Tibial nerve (tissue), 4 donors: ENCODE measurements at regions not wholly inside any gene's neighbourhood (a gene's known extent, or its start where the extent isn't known, plus 50 kb on each side); places are given as distances from the start of the nearest gene placed in this dataset.
"Not testable (repeated sequence)": the region's sequence is repeated elsewhere in the genome, so short reads cannot be mapped to it uniquely, and the experiment has no call there.

Experiments
- DNase-seq, 2 donors: peaks; one replicate each; pipeline ENCODE4 v3.0.0-alpha.2; 2019; ENCODE audit warnings: low spot score in 2 of 2
- H3K27ac ChIP-seq, 4 donors: fragments of 200-600 bp; sonication (generic) in 3 of 4; one replicate each; pipeline ENCODE4 v1.5.1; 2017 to 2019; ENCODE audit warnings: mild to moderate bottlenecking in 1 of 4
- H3K27me3 ChIP-seq, 2 donors: fragments of 200-600 bp; sonication (generic) in 1 of 2; one replicate each; pipeline versions ENCODE4 v1.5.1 to v1.6.0; 2017 to 2019
- H3K36me3 ChIP-seq, 3 donors: fragments of 200-600 bp; sonication (generic); one replicate each; pipeline ENCODE4 v1.5.1; 2018 to 2019
- H3K4me1 ChIP-seq, 4 donors: fragments of 200-600 bp; sonication (generic) in 3 of 4; one replicate each; pipeline ENCODE4 v1.5.1; 2017 to 2019
- H3K4me3 ChIP-seq, 4 donors: fragments of 200-600 bp; sonication (generic) in 3 of 4; one replicate each; pipeline ENCODE4 v1.5.1; 2017 to 2019; ENCODE audit warnings: mild to moderate bottlenecking in 1 of 4, moderate library complexity in 1 of 4
- H3K9me3 ChIP-seq, 4 donors: fragments of 200-600 bp; sonication (generic) in 3 of 4; one replicate each; pipeline ENCODE4 v1.5.1; 2017 to 2019
- EP300 ChIP-seq, 2 donors: sonication (generic); formaldehyde crosslinking; IDR thresholded peaks; one replicate each; pipeline ENCODE4 v1.6.1; 2017; ENCODE audit warnings: antibody characterized with exemption in 2 of 2, mild to moderate bottlenecking in 1 of 2
- POLR2A ChIP-seq, 2 donors: fragments of 450-650 bp; IDR thresholded peaks; one replicate each; pipeline ENCODE4 v1.6.1; 2017; ENCODE audit warnings: antibody characterized with exemption in 2 of 2, mild to moderate bottlenecking in 2 of 2, moderate library complexity in 2 of 2
- WGBS, 2 donors: methylation state at CpG; one replicate each; pipeline ENCODE4 v1.1.5; 2018; 5-methylcytosine and 5-hydroxymethylcytosine counted together
- TF ChIP-seq, protein P1 (sequence below), 5 experiments: fragments of 200-600 bp in 3 of 5; fragments of 450-650 bp in 2 of 5; sonication (generic) in 3 of 5; IDR thresholded peaks; one replicate each; pipeline ENCODE4 v1.5.1; 2016 to 2019; ENCODE audit warnings: antibody characterized with exemption in 5 of 5, mild to moderate bottlenecking in 3 of 5, moderate library complexity in 2 of 5

- WGBS, 2 donors: 87 to 90% methylated on average over 4 of the region's 4 CpGs
- TF ChIP-seq EP300 (IDR thresholded peaks at IDR 0.05) (no peak), POLR2A (IDR thresholded peaks at IDR 0.05) (no peak)
- TF ChIP-seq, protein P1, sequence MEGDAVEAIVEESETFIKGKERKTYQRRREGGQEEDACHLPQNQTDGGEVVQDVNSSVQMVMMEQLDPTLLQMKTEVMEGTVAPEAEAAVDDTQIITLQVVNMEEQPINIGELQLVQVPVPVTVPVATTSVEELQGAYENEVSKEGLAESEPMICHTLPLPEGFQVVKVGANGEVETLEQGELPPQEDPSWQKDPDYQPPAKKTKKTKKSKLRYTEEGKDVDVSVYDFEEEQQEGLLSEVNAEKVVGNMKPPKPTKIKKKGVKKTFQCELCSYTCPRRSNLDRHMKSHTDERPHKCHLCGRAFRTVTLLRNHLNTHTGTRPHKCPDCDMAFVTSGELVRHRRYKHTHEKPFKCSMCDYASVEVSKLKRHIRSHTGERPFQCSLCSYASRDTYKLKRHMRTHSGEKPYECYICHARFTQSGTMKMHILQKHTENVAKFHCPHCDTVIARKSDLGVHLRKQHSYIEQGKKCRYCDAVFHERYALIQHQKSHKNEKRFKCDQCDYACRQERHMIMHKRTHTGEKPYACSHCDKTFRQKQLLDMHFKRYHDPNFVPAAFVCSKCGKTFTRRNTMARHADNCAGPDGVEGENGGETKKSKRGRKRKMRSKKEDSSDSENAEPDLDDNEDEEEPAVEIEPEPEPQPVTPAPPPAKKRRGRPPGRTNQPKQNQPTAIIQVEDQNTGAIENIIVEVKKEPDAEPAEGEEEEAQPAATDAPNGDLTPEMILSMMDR (IDR thresholded peaks at IDR 0.05): no peak
- Histone ChIP-seq H3K9me3 (no peaks in the 10 kb centered on the region), H3K4me1 (no peaks in the 10 kb centered on the region), H3K36me3 (no peaks in the 10 kb centered on the region), H3K4me3 (no peak overlapping the region), H3K27me3 (no peaks in the 10 kb centered on the region), H3K27ac (no peak overlapping the region)
- DNase-seq: no peak
Measured at GRCh38 chr4:124980276-124980752, 267.8 kb upstream of the ANKRD50 start.

DNA sequence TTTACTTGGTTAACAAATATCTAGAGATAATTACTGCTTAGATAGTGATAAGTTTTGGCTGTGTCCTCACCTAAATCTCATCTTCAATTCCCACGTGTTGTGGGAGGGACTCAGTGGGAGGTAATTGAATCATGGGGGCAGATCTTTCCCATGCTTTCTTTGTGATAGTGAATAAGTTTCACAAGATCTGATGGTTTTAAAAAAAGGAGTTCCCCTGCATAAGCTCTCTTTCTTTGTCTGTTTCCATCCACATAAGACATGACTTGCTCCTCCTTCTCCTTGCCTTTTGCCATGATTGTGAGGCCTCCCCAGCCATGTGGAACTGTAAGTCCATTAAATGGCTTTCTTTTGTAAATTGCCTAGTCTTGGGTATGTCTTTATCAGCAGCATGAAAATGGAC is 266.0 kb upstream of the ANKRD50 start:
- not testable (repeated sequence) for H3K9me3 ChIP-seq, H3K27me3 ChIP-seq, H3K27ac ChIP-seq, H3K4me3 ChIP-seq, H3K36me3 ChIP-seq, H3K4me1 ChIP-seq, DNase-seq
- WGBS, 2 donors: 33 to 73% methylated on average over 1 of the region's 1 CpG

DNA sequence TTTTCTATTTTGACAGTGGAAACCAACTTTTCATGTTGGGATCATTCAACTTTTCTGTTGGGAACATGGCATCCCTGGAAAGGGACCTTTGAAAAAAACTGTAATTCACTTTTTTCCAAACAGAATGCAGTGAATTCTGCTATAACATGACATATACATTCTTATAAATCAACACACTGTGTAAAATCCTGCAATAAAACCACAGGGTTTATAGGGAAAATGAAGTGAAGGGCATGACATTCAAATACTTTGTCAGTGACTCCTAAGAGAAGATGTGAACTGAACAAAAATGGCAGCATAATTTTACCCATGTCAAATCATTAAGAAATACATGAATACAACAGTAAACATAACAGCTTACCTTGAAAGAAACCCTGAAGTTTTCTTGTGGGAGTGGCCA is 264.5 kb upstream of the ANKRD50 start:
- no peak for DNase-seq
- TF ChIP-seq EP300 (IDR thresholded peaks at IDR 0.05) (no peak), POLR2A (IDR thresholded peaks at IDR 0.05) (no peak)
- TF ChIP-seq, protein P1 (IDR thresholded peaks at IDR 0.05): no peak
- H3K36me3 ChIP-seq: no peaks in the 10 kb centered on the region
- H3K27me3 ChIP-seq: no peaks in the 10 kb centered on the region
- no peaks in the 10 kb centered on the region for H3K4me1 ChIP-seq
- no peak overlapping the region for H3K27ac ChIP-seq
- H3K4me3 ChIP-seq: no peak overlapping the region
- H3K9me3 ChIP-seq: no peaks in the 10 kb centered on the region

DNA sequence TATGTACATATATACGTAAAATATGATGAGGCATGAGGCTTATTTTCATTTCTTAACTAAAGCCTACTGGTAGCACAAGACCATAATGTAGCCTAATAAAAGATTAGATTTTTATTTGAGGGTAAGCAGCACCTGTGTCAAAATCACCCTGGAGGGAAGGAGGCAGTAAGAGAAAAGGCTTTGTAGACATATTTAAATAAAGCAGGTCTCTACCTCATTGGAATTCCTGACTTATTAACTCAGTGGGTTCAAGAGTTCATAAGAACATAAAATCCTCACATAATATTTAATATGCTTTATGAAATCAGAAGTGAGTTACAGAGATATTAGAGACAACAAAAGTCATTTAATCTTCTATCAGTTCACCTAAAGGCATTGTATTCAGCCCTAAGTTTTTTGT is 261.6 kb upstream of the ANKRD50 start:
- Histone ChIP-seq H3K27ac (no peak overlapping the region), H3K4me3 (no peak overlapping the region)

DNA sequence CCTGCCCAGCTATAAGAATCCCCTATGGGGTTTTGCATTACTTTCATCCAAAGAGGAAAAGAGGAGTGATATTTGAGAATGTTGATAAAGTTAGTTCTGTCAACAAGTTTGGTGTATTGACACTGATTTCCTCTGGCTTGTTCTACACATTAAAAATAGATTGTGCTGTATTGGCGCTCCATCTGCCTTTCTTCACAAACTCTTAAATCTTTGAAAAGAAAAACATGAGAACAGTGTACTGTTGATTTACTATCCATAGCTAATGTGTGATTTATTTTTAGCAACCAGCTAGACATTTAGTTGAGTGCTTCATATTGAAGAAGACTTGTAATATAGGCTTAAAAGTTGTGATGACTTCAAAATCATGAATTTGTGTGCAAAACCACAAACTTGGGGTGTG is 261.2 kb upstream of the ANKRD50 start:
- Histone ChIP-seq H3K4me3 (no peak overlapping the region), H3K36me3 (no peaks in the 10 kb centered on the region), H3K27me3 (no peaks in the 10 kb centered on the region), H3K27ac (no peak overlapping the region), H3K9me3 (no peaks in the 10 kb centered on the region), H3K4me1 (no peaks in the 10 kb centered on the region)
- WGBS, 2 donors: 89 to 92% methylated on average over 1 of the region's 1 CpG
- no peak for TF ChIP-seq POLR2A (IDR thresholded peaks at IDR 0.05)
- TF ChIP-seq EP300 (IDR thresholded peaks at IDR 0.05): no peak
- TF ChIP-seq, protein P1 (IDR thresholded peaks at IDR 0.05): no peak
- no peak for DNase-seq

More for the DNA sequence above, 261.6 kb upstream of the ANKRD50 start:
- H3K27me3 ChIP-seq: no peaks in the 10 kb centered on the region
- no peaks in the 10 kb centered on the region for H3K9me3 ChIP-seq
- no peaks in the 10 kb centered on the region for H3K4me1 ChIP-seq
- WGBS, 2 donors: 84 to 88% methylated on average over 1 of the region's 1 CpG
- TF ChIP-seq, protein P1 (IDR thresholded peaks at IDR 0.05): no peak
- TF ChIP-seq POLR2A (IDR thresholded peaks at IDR 0.05) (no peak), EP300 (IDR thresholded peaks at IDR 0.05) (no peak)
- no peak for DNase-seq
- no peaks in the 10 kb centered on the region for H3K36me3 ChIP-seq

DNA sequence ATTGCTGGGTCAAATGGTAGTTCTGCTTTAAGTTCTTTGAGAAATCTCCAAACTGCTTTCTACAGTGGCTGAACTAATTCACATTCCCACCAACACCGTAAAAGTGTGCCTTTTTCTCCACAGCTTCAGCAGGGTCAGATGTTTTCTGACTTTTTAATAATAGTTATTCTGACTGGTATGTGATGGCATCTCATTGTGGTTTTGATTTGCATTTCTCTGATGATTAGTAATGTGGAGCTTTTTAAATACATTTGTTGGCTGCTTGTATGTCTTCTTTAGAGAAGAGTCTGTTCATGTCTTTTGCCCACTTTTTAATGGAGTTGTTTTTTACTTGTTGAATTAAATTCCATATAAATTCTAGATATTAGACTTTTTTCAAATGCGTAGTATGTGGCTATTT is 257.5 kb upstream of the ANKRD50 start:
- Histone ChIP-seq H3K9me3 (no peaks in the 10 kb centered on the region), H3K27ac (no peak overlapping the region), H3K4me1 (no peaks in the 10 kb centered on the region), H3K27me3 (no peaks in the 10 kb centered on the region), H3K4me3 (no peak overlapping the region), H3K36me3 (no peaks in the 10 kb centered on the region)
- no peak for DNase-seq
- TF ChIP-seq, protein P1 (IDR thresholded peaks at IDR 0.05): no peak
- TF ChIP-seq EP300 (IDR thresholded peaks at IDR 0.05) (no peak), POLR2A (IDR thresholded peaks at IDR 0.05) (no peak)
- 79% methylated on average over 2 of the region's 2 CpGs for WGBS, 2 donors
